H1 (cell line): ENCODE measurements at regions not wholly inside any gene's neighbourhood (a gene's known extent, or its start where the extent isn't known, plus 50 kb on each side); places are given as distances from the start of the nearest gene placed in this dataset.

ENCODE experiments used
- BRCA1 ChIP-seq: IDR thresholded peaks from 2 replicates; pipeline ENCODE4 v1.6.1; 2012; ENCODE audit warnings: low read depth, low read length, improper control_type of control experiment
- CREB1 ChIP-seq: IDR thresholded peaks from 2 replicates; pipeline ENCODE4 v1.6.1; 2012; ENCODE audit warnings: inconsistent platforms
- GTF2F1 ChIP-seq: IDR thresholded peaks from 2 replicates; pipeline ENCODE4 v1.6.1; 2012; ENCODE audit warnings: low read depth, low read length, improper control_type of control experiment, borderline replicate concordance
- KDM1A ChIP-seq: fragments of 200-600, 300-600 bp; sonication (generic); IDR thresholded peaks from 2 replicates; pipeline ENCODE4 v1.7.1; 2016; ENCODE audit warnings: mild to moderate bottlenecking, low read length, borderline replicate concordance
- RFX5 ChIP-seq: IDR thresholded peaks from 2 replicates; pipeline ENCODE4 v1.6.1; 2011; ENCODE audit warnings: low read depth, low read length, improper control_type of control experiment, borderline replicate concordance
- TEAD4 ChIP-seq: IDR thresholded peaks from 2 replicates; pipeline ENCODE4 v1.6.1; 2012; ENCODE audit warnings: low read depth, low read length, inconsistent platforms, mixed read lengths

GRCh38 chr14:101120641-101121507, 217.4 kb upstream of the RTL1 start (continued):
- TF ChIP-seq BRCA1: no peak
- TF ChIP-seq KDM1A: no peak
- TF ChIP-seq CREB1: no peak
- no peak for TF ChIP-seq TEAD4
- no peak for TF ChIP-seq GTF2F1
- TF ChIP-seq RFX5: no peak
